B cell (primary cell): ENCODE measurements at regions not wholly inside any gene's neighbourhood (a gene's known extent, or its start where the extent isn't known, plus 50 kb on each side); places are given as distances from the start of the nearest gene placed in this dataset.

Experiments
- ATAC-seq: fragments of 200-7000 bp; cut with Tn5 transposase; one replicate; pipeline ENCODE4 v1.10.0; 2021; ENCODE audit warnings: low read depth, mild to moderate bottlenecking, moderate number of reproducible peaks, moderate library complexity
- CTCF ChIA-PET: fragments of 350-600 bp; sonication (Branson Sonifier 250); formaldehyde crosslinking; loops from one replicate; lab custom pipeline; 2021; ENCODE audit warnings: antibody characterized with exemption, inconsistent platforms; lab: Charles Lee
- POLR2A ChIA-PET: fragments of 350-600 bp; sonication (Branson Sonifier 250); formaldehyde crosslinking; loops from one replicate; lab custom pipeline; 2021; ENCODE audit warnings: antibody characterized with exemption; lab: Charles Lee
- DNase-seq: peaks from one replicate; pipeline ENCODE4 v3.0.0; 2013
- H2AFZ ChIP-seq: 2 replicates; pipeline ENCODE4 v1.6.1; 2012; ENCODE audit warnings: mild to moderate bottlenecking, low read depth, low read length; ENCODE audit not compliant: insufficient read depth, poor library complexity, severe bottlenecking
- H3K27ac ChIP-seq, 2 donors: 1 replicate in 1 of 2; 2 replicates in 1 of 2; pipeline ENCODE4 v1.5.1; 2012 to 2013; ENCODE audit warnings: low read length in 2 of 2, mild to moderate bottlenecking in 2 of 2, moderate library complexity in 1 of 2
- H3K27me3 ChIP-seq, 4 experiments: fragments of 200-600 bp in 1 of 4; sonication (generic) in 1 of 4; replicated peaks in 1 of 4; 1 replicate in 2 of 4; 2 replicates in 2 of 4; pipeline versions ENCODE4 v1.6.1 to v1.7.0; 2013 to 2016; ENCODE audit warnings: low read length in 3 of 4, mild to moderate bottlenecking in 2 of 4, mixed read lengths in 1 of 4, moderate library complexity in 1 of 4; ENCODE audit not compliant: insufficient read depth in 4 of 4, control insufficient read depth in 3 of 4; ENCODE audit errors: control extremely low read depth in 1 of 4
- H3K36me3 ChIP-seq, 2 experiments: replicated peaks in 1 of 2; 1 replicate in 1 of 2; 2 replicates in 1 of 2; pipeline versions ENCODE4 v1.6.1 to v1.7.1; 2013; ENCODE audit warnings: low read length in 1 of 2; ENCODE audit not compliant: insufficient read depth in 2 of 2, control insufficient read depth in 1 of 2; ENCODE audit errors: control extremely low read depth in 1 of 2, extremely low read depth in 1 of 2
- H3K4me1 ChIP-seq, 2 donors: fragments of 200-600 bp in 1 of 2; sonication (generic) in 1 of 2; 1 replicate in 1 of 2; 2 replicates in 1 of 2; pipeline versions ENCODE4 v1.5.1 to v1.6.1; 2013 to 2017; ENCODE audit warnings: low read length in 2 of 2; ENCODE audit not compliant: control insufficient read depth in 2 of 2, insufficient read depth in 2 of 2
- H3K4me2 ChIP-seq: replicated peaks from 2 replicates; pipeline ENCODE3; 2012; ENCODE audit warnings: mild to moderate bottlenecking, low read depth, low read length; ENCODE audit not compliant: poor library complexity, severe bottlenecking
- H3K4me3 ChIP-seq, 5 experiments: fragments of 200-600 bp in 1 of 5; sonication (generic) in 1 of 5; 1 replicate in 3 of 5; 2 replicates in 2 of 5; pipeline versions ENCODE4 v1.5.1 to v1.7.0; 2011 to 2016; ENCODE audit warnings: low read length in 4 of 5, mild to moderate bottlenecking in 4 of 5, low read depth in 2 of 5, control low read depth in 1 of 5, moderate library complexity in 1 of 5; ENCODE audit not compliant: insufficient read depth in 1 of 5; ENCODE audit errors: control extremely low read depth in 1 of 5, extremely low read depth in 1 of 5
- H3K79me2 ChIP-seq: fragments of 200-600 bp; sonication (generic); one replicate; pipeline ENCODE4 v1.6.0; 2016; ENCODE audit warnings: low read length; ENCODE audit not compliant: control insufficient read depth, insufficient read depth
- H3K9ac ChIP-seq: fragments of 200-600 bp; sonication (generic); 2 replicates; pipeline ENCODE4 v1.6.1; 2017; ENCODE audit warnings: mild to moderate bottlenecking, low read length, moderate library complexity
- H3K9me3 ChIP-seq, 3 donors: one replicate each; pipeline versions ENCODE4 v1.6.1 to v1.7.1; 2013; ENCODE audit warnings: low read length in 2 of 3; ENCODE audit not compliant: control insufficient read depth in 2 of 3, insufficient read depth in 1 of 3; ENCODE audit errors: control extremely low read depth in 1 of 3
- H4K20me1 ChIP-seq: 2 replicates; pipeline ENCODE4 v1.6.0; 2012; ENCODE audit warnings: mild to moderate bottlenecking, low read length; ENCODE audit not compliant: insufficient read depth, control insufficient read depth, poor library complexity, severe bottlenecking
- H3K27ac Mint-ChIP-seq: one replicate; pipeline ENCODE4 v1.8.0; 2021; ENCODE audit warnings: mixed read lengths
- H3K27me3 Mint-ChIP-seq: one replicate; pipeline ENCODE4 v1.8.0; 2021; ENCODE audit warnings: mixed read lengths
- H3K4me1 Mint-ChIP-seq: one replicate; pipeline ENCODE4 v1.8.0; 2021; ENCODE audit warnings: mixed read lengths
- H3K4me3 Mint-ChIP-seq: one replicate; pipeline ENCODE4 v1.8.0; 2021; ENCODE audit warnings: mixed read lengths
- H3K9me3 Mint-ChIP-seq: one replicate; pipeline ENCODE4 v1.8.0; 2022; ENCODE audit warnings: mixed read lengths; ENCODE audit not compliant: insufficient read depth
- CTCF ChIP-seq: fragments of 200-600 bp; IDR thresholded peaks from one replicate; pipeline ENCODE4 v1.8.0; 2022; ENCODE audit warnings: antibody characterized with exemption, mild to moderate bottlenecking
- EZH2 ChIP-seq: IDR thresholded peaks from 2 replicates; pipeline ENCODE4 v1.6.1; 2012; ENCODE audit warnings: borderline replicate concordance, low read depth, mild to moderate bottlenecking, moderate library complexity, low read length; ENCODE audit not compliant: insufficient read depth, poor library complexity, severe bottlenecking
- WGBS: methylation state at CpG from one replicate; pipeline ENCODE4 v1.1.5; 2013; ENCODE audit warnings: missing lambda C conversion rate; ENCODE audit not compliant: insufficient coverage; 5-methylcytosine and 5-hydroxymethylcytosine counted together
- intact Hi-C: fragments of 100-400 bp; cut with micrococcal nuclease; formaldehyde crosslinking; loops from one replicate; pipeline ENCODE4 v1.10.0; 2022

DNA sequence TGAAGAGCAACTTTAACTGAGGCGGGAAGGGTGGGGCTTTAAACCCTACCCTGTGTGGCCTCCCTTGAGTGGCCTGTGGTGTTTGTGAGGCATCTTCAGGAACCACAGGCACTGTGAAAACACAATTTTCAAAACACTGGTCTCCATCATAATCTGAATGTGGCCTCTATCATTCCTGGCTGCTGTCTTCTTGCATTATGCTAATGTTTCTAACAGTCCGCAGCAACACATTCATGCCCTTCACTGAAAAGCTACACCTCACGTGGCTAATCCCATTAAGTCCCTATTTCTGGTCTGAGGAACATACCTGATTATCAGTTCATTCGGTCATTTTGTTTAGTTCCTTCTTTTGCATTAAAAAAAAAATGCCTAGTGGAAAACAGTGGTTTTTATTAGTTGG, 94.6 kb downstream of the F11 start:
- no peak overlapping the region for H3K27ac ChIP-seq
- intact Hi-C loops: no loop called here
- DNase-seq (no peak), ATAC-seq (no peak)
- no peaks in the 10 kb centered on the region for H3K4me1 ChIP-seq
- no peaks in the 10 kb centered on the region for H3K4me1 Mint-ChIP-seq
- H3K27me3 ChIP-seq: no peaks in the 10 kb centered on the region
- ChIA-PET CTCF (no interaction called here), POLR2A (no interaction called here)
- no peaks in the 10 kb centered on the region for H4K20me1 ChIP-seq
- no peaks in the 10 kb centered on the region for H3K79me2 ChIP-seq
- H3K4me3 Mint-ChIP-seq: no peak overlapping the region
- H3K4me2 ChIP-seq: no peak overlapping the region
- H3K27ac Mint-ChIP-seq: no peak overlapping the region
- peaks cover 11% of the 10 kb centered on the region for H3K9me3 Mint-ChIP-seq
- H3K9ac ChIP-seq: no peak overlapping the region
- H3K27me3 Mint-ChIP-seq: no peaks in the 10 kb centered on the region
- peaks cover 0 to 21% (median 8%) of the 10 kb centered on the region in 3 donors for H3K9me3 ChIP-seq
- no peak for TF ChIP-seq CTCF
- no peak for TF ChIP-seq EZH2
- H3K4me3 ChIP-seq: no peak overlapping the region
- WGBS: 90% methylated on average over 3 of the region's 4 CpGs
- no peaks in the 10 kb centered on the region for H3K36me3 ChIP-seq
- no peak overlapping the region for H2AFZ ChIP-seq

DNA sequence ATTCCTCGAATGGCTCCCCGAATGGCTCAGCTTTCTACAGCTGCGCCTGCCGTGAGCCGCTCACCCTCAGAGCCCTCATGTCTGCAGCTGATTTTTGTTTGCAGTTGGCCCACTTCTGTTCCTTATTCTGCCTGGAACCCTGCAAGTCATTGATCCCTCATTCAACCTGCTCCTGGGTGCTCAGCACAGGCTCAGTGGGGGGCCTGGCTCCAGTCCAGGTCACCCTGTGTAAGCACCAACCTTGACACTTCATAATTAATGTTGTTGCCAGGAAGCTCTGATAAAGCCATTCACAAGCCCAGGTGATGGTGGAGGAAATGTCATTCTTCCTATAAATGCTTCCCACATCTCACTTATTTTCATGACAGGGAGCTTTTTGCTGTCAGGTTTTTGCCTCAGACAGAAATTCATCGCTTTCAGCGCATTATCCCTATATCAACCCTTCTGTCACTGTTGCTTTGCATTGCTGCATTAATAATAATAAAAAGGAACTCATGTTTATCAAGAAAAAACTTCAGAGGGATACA, 85.7 kb downstream of the F11 start:
- H3K9me3 Mint-ChIP-seq: no peaks in the 10 kb centered on the region
- H3K79me2 ChIP-seq: no peaks in the 10 kb centered on the region
- 95% methylated on average over 5 of the region's 7 CpGs for WGBS
- ATAC-seq (no peak), DNase-seq (no peak)
- TF ChIP-seq EZH2: no peak
- no peak for TF ChIP-seq CTCF
- H3K27me3 ChIP-seq: no peaks in the 10 kb centered on the region
- intact Hi-C loops: no loop called here
- H3K4me3 Mint-ChIP-seq: no peak overlapping the region
- H3K4me2 ChIP-seq: no peak overlapping the region
- H3K9me3 ChIP-seq: peaks cover 0 to 5% (median 0%) of the 10 kb centered on the region in 3 donors
- no peaks in the 10 kb centered on the region for H3K27me3 Mint-ChIP-seq
- no peak overlapping the region for H3K4me3 ChIP-seq
- H2AFZ ChIP-seq: no peak overlapping the region
- H3K9ac ChIP-seq: no peak overlapping the region
- H4K20me1 ChIP-seq: no peaks in the 10 kb centered on the region
- CTCF ChIA-PET: no interaction called here
- no peak overlapping the region for H3K27ac ChIP-seq
- H3K27ac Mint-ChIP-seq: no peak overlapping the region
- H3K4me1 ChIP-seq: no peaks in the 10 kb centered on the region
- H3K4me1 Mint-ChIP-seq: no peaks in the 10 kb centered on the region
- POLR2A ChIA-PET: interaction anchor here (0.5 kb wide), 1 partner anchor 9 kb away, joined by 6 read pairs; no protein-coding TSS in a partner anchor
- no peaks in the 10 kb centered on the region for H3K36me3 ChIP-seq
